ENCODE measurements at regions not wholly inside any gene's neighbourhood (a gene's known extent, or its start where the extent isn't known, plus 50 kb on each side); places are given as distances from the start of the nearest gene placed in this dataset.

DNA sequence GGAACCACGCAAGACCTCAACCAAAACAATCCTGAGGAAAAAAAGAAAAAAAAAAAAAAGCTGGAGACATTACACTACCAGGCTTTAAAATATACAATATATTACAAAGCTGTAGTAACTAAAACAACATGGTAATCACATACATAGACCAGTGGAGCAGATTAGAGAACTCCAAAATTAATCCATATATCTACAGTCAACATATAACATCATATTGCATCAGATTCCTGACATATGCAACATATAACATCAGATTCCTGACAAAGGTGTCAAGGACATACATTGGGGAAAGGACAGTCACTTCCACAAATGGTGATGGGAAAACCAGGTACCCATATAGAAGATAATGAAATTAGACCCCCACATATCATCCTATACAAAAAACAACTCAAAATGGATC lies 145.8 kb downstream of the BTG1 start:
- H3K27ac ChIP-seq (ENCODE audit: low read length): no peak overlapping the region
- intact Hi-C loops (cut with micrococcal nuclease; ENCODE audit: unreplicated experiment): loop anchor here (10.0 kb wide), 1 partner anchor 145 kb away; the partner anchor contains the start of gene BTG1
- no peak for DNase-seq (ENCODE audit: low read depth, low spot score)
- TF ChIP-seq TCF7L2 (IDR thresholded peaks at IDR 0.05; ENCODE audit: low read depth, low read length) (no peak), SIN3A (IDR thresholded peaks at IDR 0.05; ENCODE audit: borderline replicate concordance, insufficient read depth, low read depth, low read length) (no peak), POLR2AphosphoS5 (IDR thresholded peaks at IDR 0.05; ENCODE audit: low read depth, low read length) (no peak)
- TF ChIP-seq, protein P1, sequence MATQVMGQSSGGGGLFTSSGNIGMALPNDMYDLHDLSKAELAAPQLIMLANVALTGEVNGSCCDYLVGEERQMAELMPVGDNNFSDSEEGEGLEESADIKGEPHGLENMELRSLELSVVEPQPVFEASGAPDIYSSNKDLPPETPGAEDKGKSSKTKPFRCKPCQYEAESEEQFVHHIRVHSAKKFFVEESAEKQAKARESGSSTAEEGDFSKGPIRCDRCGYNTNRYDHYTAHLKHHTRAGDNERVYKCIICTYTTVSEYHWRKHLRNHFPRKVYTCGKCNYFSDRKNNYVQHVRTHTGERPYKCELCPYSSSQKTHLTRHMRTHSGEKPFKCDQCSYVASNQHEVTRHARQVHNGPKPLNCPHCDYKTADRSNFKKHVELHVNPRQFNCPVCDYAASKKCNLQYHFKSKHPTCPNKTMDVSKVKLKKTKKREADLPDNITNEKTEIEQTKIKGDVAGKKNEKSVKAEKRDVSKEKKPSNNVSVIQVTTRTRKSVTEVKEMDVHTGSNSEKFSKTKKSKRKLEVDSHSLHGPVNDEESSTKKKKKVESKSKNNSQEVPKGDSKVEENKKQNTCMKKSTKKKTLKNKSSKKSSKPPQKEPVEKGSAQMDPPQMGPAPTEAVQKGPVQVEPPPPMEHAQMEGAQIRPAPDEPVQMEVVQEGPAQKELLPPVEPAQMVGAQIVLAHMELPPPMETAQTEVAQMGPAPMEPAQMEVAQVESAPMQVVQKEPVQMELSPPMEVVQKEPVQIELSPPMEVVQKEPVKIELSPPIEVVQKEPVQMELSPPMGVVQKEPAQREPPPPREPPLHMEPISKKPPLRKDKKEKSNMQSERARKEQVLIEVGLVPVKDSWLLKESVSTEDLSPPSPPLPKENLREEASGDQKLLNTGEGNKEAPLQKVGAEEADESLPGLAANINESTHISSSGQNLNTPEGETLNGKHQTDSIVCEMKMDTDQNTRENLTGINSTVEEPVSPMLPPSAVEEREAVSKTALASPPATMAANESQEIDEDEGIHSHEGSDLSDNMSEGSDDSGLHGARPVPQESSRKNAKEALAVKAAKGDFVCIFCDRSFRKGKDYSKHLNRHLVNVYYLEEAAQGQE (IDR thresholded peaks at IDR 0.05; ENCODE audit: insufficient read depth in 1 of 2, low read depth in 2 of 2, low read length in 1 of 2): no peak
- TF ChIP-seq, protein P2, sequence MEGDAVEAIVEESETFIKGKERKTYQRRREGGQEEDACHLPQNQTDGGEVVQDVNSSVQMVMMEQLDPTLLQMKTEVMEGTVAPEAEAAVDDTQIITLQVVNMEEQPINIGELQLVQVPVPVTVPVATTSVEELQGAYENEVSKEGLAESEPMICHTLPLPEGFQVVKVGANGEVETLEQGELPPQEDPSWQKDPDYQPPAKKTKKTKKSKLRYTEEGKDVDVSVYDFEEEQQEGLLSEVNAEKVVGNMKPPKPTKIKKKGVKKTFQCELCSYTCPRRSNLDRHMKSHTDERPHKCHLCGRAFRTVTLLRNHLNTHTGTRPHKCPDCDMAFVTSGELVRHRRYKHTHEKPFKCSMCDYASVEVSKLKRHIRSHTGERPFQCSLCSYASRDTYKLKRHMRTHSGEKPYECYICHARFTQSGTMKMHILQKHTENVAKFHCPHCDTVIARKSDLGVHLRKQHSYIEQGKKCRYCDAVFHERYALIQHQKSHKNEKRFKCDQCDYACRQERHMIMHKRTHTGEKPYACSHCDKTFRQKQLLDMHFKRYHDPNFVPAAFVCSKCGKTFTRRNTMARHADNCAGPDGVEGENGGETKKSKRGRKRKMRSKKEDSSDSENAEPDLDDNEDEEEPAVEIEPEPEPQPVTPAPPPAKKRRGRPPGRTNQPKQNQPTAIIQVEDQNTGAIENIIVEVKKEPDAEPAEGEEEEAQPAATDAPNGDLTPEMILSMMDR (IDR thresholded peaks at IDR 0.05): no peak
- in situ Hi-C loops (cut with HindIII; ENCODE audit: low pct_unique_long_range_greater_than_20kb, low sequenced_read_pairs): no loop called here
- no peaks in the 10 kb centered on the region for H3K4me1 ChIP-seq (ENCODE audit: control insufficient read depth, insufficient read depth, low read length)
- H3K27me3 ChIP-seq (ENCODE audit: control insufficient read depth, insufficient read depth, low read length): no peaks in the 10 kb centered on the region
- no peaks in the 10 kb centered on the region for H3K9me3 ChIP-seq (ENCODE audit: control insufficient read depth, insufficient read depth, low read depth, low read length)
- ATAC-seq: no peak
- no TSS peak for BruUV-seq (replicated peaks)
- H3K36me3 ChIP-seq (ENCODE audit: control insufficient read depth, insufficient read depth, low read length): no peaks in the 10 kb centered on the region
- ChIA-PET POLR2A (no interaction called here), CTCF (no interaction called here)
- no peak overlapping the region for H3K4me3 ChIP-seq (ENCODE audit: low read depth in 2 of 2, low read length in 2 of 2)

DNA sequence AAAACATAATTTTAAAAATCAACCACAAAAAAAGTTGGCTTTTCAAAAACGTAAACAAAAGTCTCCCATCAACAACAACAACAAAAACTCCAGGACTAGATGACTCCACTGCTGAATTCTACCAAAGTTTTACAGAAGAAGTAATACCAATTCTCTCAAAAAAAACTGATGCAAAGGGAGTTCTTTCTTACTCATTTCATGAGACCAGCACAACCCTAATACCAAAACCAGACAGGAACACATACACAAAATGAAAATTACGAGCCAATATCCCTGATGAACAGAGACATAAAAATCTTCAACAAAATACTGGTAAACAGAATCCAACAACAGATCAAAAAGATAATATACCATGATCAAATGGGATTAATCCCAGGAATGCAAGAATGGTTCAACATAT lies 147.3 kb downstream of the BTG1 start:
- intact Hi-C loops (cut with micrococcal nuclease; ENCODE audit: unreplicated experiment) (no loop called here), in situ Hi-C loops (cut with HindIII; ENCODE audit: low pct_unique_long_range_greater_than_20kb, low sequenced_read_pairs) (no loop called here)
- H3K4me1 ChIP-seq (ENCODE audit: control insufficient read depth, insufficient read depth, low read length): no peaks in the 10 kb centered on the region
- H3K27me3 ChIP-seq (ENCODE audit: control insufficient read depth, insufficient read depth, low read length): no peaks in the 10 kb centered on the region
- BruUV-seq (replicated peaks): no TSS peak
- ATAC-seq: no peak
- POLR2A ChIA-PET: no interaction called here
- no peaks in the 10 kb centered on the region for H3K9me3 ChIP-seq (ENCODE audit: control insufficient read depth, insufficient read depth, low read depth, low read length)
- CTCF ChIA-PET: no interaction called here
- H3K4me3 ChIP-seq (ENCODE audit: low read depth in 2 of 2, low read length in 2 of 2): no peak overlapping the region
- H3K27ac ChIP-seq (ENCODE audit: low read length): no peak overlapping the region
- H3K36me3 ChIP-seq (ENCODE audit: control insufficient read depth, insufficient read depth, low read length): no peaks in the 10 kb centered on the region
- no peak for DNase-seq (ENCODE audit: low read depth, low spot score)
- TF ChIP-seq, protein P2 (IDR thresholded peaks at IDR 0.05): no peak
- no peak for TF ChIP-seq SIN3A (IDR thresholded peaks at IDR 0.05; ENCODE audit: borderline replicate concordance, insufficient read depth, low read depth, low read length)
- TF ChIP-seq, protein P1 (IDR thresholded peaks at IDR 0.05; ENCODE audit: insufficient read depth in 1 of 2, low read depth in 2 of 2, low read length in 1 of 2): no peak
- no peak for TF ChIP-seq TCF7L2 (IDR thresholded peaks at IDR 0.05; ENCODE audit: low read depth, low read length)
- TF ChIP-seq POLR2AphosphoS5 (IDR thresholded peaks at IDR 0.05; ENCODE audit: low read depth, low read length): no peak
